NCI-H774 (cell line): ENCODE measurements at regions not wholly inside any gene's neighbourhood (a gene's known extent, or its start where the extent isn't known, plus 50 kb on each side); places are given as distances from the start of the nearest gene placed in this dataset.
A peak's percentile ranks its signal among the peaks of the same experiment; 100 is the strongest.

Experiments
- DNase-seq: peaks from one replicate; lab custom pipeline; 2025; lab: John Stamatoyannopoulos, UW

- no peak for DNase-seq
Observed at GRCh38 chr2:237150186-237150585, 64.5 kb downstream of the COPS8 start.

- DNase-seq: peak; percentile 62
Observed at GRCh38 chr2:237150831-237151375, 65.2 kb downstream of the COPS8 start.

GRCh38 chr2:237152361-237152760 is 66.7 kb downstream of the COPS8 start:
- no peak for DNase-seq

- DNase-seq: no peak
Observed at GRCh38 chr2:237153181-237153580, 67.5 kb downstream of the COPS8 start.

GRCh38 chr2:237154082-237154638 is 68.5 kb downstream of the COPS8 start:
- DNase-seq: no peak

GRCh38 chr2:237154884-237155851 is 69.5 kb downstream of the COPS8 start:
- no peak for DNase-seq

- DNase-seq: no peak
Observed at GRCh38 chr2:237156031-237156856, 70.6 kb downstream of the COPS8 start.

- no peak for DNase-seq
Observed at GRCh38 chr2:237156857-237157779, 71.4 kb downstream of the COPS8 start.

- no peak for DNase-seq
Observed at GRCh38 chr2:237157780-237158102, 72.1 kb downstream of the COPS8 start.

GRCh38 chr2:237158194-237158593 is 72.5 kb downstream of the COPS8 start:
- DNase-seq: no peak

- no peak for DNase-seq
Observed at GRCh38 chr2:237159006-237159911, 73.6 kb downstream of the COPS8 start.

- DNase-seq: no peak
Observed at GRCh38 chr2:237160271-237160919, 74.7 kb downstream of the COPS8 start.

GRCh38 chr2:237161189-237161588 is 75.5 kb downstream of the COPS8 start:
- no peak for DNase-seq

GRCh38 chr2:237162959-237163358 is 77.3 kb downstream of the COPS8 start:
- DNase-seq: no peak

- no peak for DNase-seq
Observed at GRCh38 chr2:237164474-237165042, 78.9 kb downstream of the COPS8 start.

- no peak for DNase-seq
Observed at GRCh38 chr2:237165405-237166276, 80.0 kb downstream of the COPS8 start.

GRCh38 chr2:237167038-237167437 is 81.3 kb downstream of the COPS8 start:
- no peak for DNase-seq

- DNase-seq: no peak
Observed at GRCh38 chr2:237167934-237168333, 82.2 kb downstream of the COPS8 start.
